Middle frontal gyrus (tissue), 1 donor: ENCODE measurements at regions not wholly inside any gene's neighbourhood (a gene's known extent, or its start where the extent isn't known, plus 50 kb on each side); places are given as distances from the start of the nearest gene placed in this dataset.
"Not testable (repeated sequence)": the region's sequence is repeated elsewhere in the genome, so short reads cannot be mapped to it uniquely, and the experiment has no call there.

Experiments used
- DNase-seq: peaks from one replicate; pipeline ENCODE4 v3.0.0-alpha.2; 2015; ENCODE audit warnings: low spot score; ENCODE audit errors: extremely low spot score

- no peak for DNase-seq
Measured at GRCh38 chr13:54390841-54391240, 1362.2 kb downstream of the OLFM4 start.

GRCh38 chr13:54394085-54394700 lies 1365.6 kb downstream of the OLFM4 start:
- no peak for DNase-seq

DNA sequence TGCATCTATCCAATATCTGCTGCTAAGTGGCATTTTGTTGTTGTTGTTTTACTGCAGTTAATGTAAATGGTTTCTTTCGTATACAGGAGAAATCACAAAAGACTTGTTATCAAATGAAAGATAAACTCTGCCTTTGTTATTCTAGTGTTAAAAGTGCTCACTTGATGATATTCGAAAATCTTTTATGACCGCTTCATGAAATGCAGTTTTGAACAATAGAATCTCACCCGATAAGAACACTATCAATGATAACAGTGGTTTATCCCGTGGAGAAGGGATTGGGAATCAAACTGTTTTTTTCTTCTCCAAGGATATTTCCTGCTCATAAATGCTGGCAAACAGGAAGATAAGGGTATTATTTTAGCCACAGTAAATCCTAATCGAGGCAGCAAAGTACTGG lies 1366.3 kb downstream of the OLFM4 start:
- DNase-seq, result no peak

DNA sequence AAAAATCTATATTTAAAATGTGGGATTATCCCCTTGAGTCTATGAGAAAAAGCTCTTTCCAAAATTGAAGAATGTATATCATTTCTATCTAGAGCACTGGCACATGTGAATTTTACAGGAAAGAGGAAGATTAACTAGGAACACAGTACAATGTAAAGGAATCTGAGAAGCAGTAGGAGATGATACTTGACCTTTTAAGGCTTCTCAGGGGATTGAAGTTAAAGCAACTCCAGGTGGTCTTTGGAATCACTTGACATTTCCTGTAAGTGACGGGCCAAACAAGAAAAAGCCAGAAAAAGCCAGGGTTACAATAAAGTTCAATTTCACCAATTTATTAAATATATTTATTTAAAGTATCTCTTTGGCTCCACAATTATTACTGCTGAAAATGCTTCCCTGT lies 1373.9 kb downstream of the OLFM4 start:
- no peak for DNase-seq

- DNase-seq, result no peak
Measured at GRCh38 chr13:54415753-54416366, 1387.2 kb downstream of the OLFM4 start.

- not testable (repeated sequence) for DNase-seq
Measured at GRCh38 chr13:54422946-54423345, 1394.3 kb downstream of the OLFM4 start.

DNA sequence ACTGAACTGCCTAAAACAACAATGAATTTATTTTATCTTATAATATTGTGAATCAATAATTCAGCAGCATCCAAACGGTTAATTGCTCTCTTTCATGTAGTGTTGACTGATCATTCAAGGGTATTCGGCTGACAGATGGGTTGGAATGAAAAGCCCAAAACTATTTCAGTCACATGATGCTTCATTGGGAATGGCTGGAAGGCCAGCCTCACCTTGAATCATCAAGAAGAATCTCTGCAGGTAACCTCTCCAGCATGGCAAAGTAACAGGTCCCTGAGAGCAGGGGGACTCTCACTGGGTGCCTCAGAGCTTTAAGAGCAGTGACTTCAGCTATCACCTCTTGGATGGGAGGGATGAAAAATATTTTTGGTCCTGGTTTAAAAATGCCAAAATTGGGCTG lies 1395.7 kb downstream of the OLFM4 start:
- no peak for DNase-seq

DNA sequence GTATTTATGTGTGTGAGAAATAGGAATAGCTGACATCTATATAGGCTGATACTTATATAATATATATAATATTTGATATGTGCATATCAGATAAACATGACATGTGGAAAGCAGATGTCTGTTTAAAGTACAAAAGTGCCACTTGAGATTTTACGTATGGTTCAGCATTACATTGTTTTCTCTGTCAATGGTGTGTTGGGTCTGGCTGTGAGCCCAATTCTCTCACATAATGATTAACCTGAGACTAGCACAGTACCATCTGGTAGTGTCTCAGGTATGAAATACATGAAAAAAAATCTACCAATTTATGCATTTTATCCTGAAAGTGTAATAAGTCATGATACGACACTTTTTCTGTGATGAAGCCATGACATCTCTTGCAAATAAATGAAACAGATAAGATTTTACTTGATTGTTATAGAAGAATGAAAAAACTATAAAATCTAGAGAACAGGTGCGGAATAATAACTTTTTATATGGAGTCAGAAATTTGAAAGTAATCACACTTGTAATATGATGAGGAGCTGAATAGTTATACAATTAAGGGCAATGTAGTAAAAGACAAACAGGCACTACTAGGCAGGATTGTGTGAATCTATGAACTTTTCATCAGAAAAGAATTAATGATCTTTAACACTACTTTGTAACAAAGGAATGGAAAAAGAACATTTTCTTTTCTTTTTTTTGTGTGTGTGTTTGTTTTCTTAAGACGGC lies 1405.0 kb downstream of the OLFM4 start:
- no peak for DNase-seq

GRCh38 chr13:54440853-54441400 lies 1412.3 kb downstream of the OLFM4 start:
- DNase-seq, result not testable (repeated sequence)

- no peak for DNase-seq
Measured at GRCh38 chr13:54445453-54445852, 1416.8 kb downstream of the OLFM4 start.

GRCh38 chr13:54445865-54446264 lies 1417.3 kb downstream of the OLFM4 start:
- DNase-seq, result no peak

- DNase-seq, result no peak
Measured at GRCh38 chr13:54449922-54450321, 1421.3 kb downstream of the OLFM4 start.

DNA sequence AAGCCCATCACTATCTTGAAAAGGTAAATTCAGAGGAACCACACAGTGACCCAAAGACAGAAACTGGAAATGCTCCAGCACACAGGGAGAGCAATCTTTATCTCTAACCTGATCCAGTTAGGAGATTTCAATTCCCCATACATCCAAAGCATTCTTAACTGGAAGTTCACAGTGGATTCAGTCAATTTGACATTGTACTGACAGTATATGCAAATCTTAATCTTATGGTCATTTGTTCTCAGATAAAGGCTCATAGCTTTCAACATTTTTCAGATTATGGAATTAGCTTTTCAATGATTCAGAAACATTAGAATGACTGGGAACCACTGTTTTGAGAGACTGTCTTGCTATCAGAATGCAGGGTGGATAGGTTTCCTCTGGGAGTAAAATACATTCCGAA lies 1455.6 kb downstream of the OLFM4 start:
- DNase-seq, result no peak

- DNase-seq, result no peak
Measured at GRCh38 chr13:54486421-54487166, 1458.0 kb downstream of the OLFM4 start.

- DNase-seq, result no peak
Measured at GRCh38 chr13:54489359-54489758, 1460.7 kb downstream of the OLFM4 start.

DNA sequence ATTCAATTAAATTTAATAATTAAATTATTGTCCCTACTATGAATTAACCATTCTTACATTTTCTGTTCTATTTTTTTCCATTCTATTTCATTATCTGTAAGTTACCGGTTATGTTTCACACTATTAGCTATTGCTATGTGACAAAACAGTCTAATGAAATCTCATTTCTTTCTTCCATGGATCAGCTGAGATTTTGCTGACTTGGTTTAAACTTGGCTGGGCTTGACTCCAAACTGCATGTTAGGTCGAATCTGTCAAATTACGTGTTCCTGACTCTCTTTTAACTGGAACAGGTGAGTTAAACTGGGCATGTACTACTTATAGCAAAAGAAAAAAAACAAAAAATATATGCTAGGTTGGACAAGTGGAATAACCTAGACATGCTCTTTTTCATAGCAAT lies 1464.4 kb downstream of the OLFM4 start:
- no peak for DNase-seq

DNA sequence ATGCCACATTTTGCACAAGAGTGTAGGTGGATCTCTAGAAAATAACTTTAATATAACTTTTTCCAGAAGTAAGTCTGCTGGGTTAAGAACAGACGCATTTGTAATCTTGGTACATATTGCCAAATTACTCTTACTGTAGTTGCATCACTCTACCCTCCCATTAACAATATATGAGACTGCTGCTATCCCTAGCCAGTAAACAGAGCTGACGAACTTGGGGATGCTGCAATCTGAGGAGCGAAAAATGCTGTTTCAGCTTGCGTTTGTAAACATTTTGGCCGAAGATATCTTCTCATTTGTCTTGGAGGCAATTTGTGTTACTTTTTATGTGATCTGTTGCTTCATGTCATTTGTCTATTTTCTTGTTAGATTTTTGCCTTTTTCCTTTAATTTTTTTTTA lies 1482.8 kb downstream of the OLFM4 start:
- DNase-seq, result no peak

- DNase-seq, result no peak
Measured at GRCh38 chr13:54513254-54513653, 1484.6 kb downstream of the OLFM4 start.

DNA sequence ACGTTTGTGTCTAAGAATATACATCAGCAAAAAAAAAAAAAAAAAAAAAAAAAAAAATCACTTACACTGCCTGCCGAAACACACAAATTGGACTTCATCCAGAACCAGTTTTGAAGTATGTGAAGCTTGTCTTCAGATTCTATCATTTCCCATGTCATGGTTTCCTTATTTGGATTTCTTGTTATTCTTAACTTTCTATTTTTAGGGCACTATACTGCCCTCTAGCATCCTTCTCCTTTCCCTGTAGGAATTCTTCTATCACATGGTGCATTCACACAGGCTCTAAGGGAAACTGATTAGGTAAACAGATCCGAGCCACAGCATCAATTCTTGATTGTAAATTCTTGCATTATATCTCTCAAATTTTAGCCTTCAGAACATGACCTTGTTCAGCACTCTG lies 1507.5 kb downstream of the OLFM4 start:
- no peak for DNase-seq

GRCh38 chr13:54563286-54563685 lies 1534.7 kb downstream of the OLFM4 start:
- no peak for DNase-seq

DNA sequence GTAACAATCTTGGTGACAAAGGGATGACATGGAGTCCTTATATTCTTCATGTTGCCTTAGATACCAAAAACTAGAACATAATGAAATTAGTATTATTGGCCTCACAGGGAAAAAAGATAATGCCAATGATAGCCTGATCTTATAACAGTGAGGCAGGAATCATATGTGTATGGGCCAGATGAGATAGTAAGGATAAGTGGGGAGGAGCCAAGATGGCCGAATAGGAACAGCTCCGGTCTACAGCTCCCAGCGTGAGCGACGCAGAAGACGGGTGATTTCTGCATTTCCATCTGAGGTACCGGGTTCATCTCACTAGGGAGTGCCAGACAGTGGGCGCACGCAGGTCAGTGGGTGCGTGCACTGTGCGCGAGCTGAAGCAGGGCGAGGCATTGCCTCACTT lies 1543.4 kb downstream of the OLFM4 start:
- DNase-seq, result not testable (repeated sequence)

- no peak for DNase-seq
Measured at GRCh38 chr13:54573186-54573585, 1544.6 kb downstream of the OLFM4 start.
